ENCODE measurements at regions not wholly inside any gene's neighbourhood (a gene's known extent, or its start where the extent isn't known, plus 50 kb on each side); places are given as distances from the start of the nearest gene placed in this dataset.

GRCh38 chr1:184861755-184862336 lies 107.2 kb upstream of the EDEM3 start:
- peak overlapping the region; percentile 44 for H3K27ac ChIP-seq
- TF ChIP-seq ZFX (IDR thresholded peaks at IDR 0.05): no peak
- TF ChIP-seq CTCF (conservative IDR thresholded peaks at IDR 0.05): no peak

GRCh38 chr1:184860985-184861754 lies 106.5 kb upstream of the EDEM3 start:
- TF ChIP-seq CTCF (conservative IDR thresholded peaks at IDR 0.05): no peak
- no peak for TF ChIP-seq ZFX (IDR thresholded peaks at IDR 0.05)
- peak overlapping the region; percentile 44; the same call in 1 of the 2 replicates for H3K27ac ChIP-seq

GRCh38 chr1:184860535-184860934 lies 105.9 kb upstream of the EDEM3 start:
- H3K27ac ChIP-seq: no peak overlapping the region
- no peak for TF ChIP-seq CTCF (conservative IDR thresholded peaks at IDR 0.05)
- TF ChIP-seq ZFX (IDR thresholded peaks at IDR 0.05): no peak

- TF ChIP-seq CTCF (conservative IDR thresholded peaks at IDR 0.05) (no peak), ZFX (IDR thresholded peaks at IDR 0.05) (no peak)
- H3K27ac ChIP-seq: no peak overlapping the region
Observed at GRCh38 chr1:184859381-184860105, 104.9 kb upstream of the EDEM3 start.

GRCh38 chr1:184858288-184858687 lies 103.6 kb upstream of the EDEM3 start:
- no peak overlapping the region for H3K27ac ChIP-seq
- TF ChIP-seq ZFX (IDR thresholded peaks at IDR 0.05) (no peak), CTCF (conservative IDR thresholded peaks at IDR 0.05) (no peak)

- H3K27ac ChIP-seq: no peak overlapping the region
- TF ChIP-seq ZFX (IDR thresholded peaks at IDR 0.05): no peak
- no peak for TF ChIP-seq CTCF (conservative IDR thresholded peaks at IDR 0.05)
Observed at GRCh38 chr1:184854496-184855140, 100.0 kb upstream of the EDEM3 start.
